LNCaP clone FGC (cell line): ENCODE measurements at regions not wholly inside any gene's neighbourhood (a gene's known extent, or its start where the extent isn't known, plus 50 kb on each side); places are given as distances from the start of the nearest gene placed in this dataset.

Experiments used
- DNase-seq: peaks from one replicate; pipeline ENCODE4 v3.0.0-alpha.2; 2011; ENCODE audit warnings: low read depth
- H3K4me3 ChIP-seq: 2 replicates; pipeline ENCODE4 v1.5.1; 2011; ENCODE audit warnings: mild to moderate bottlenecking, low read depth, low read length, control low read depth
- CTCF ChIP-seq: IDR thresholded peaks from 2 replicates; pipeline ENCODE4 v1.5.1; 2012; ENCODE audit warnings: mild to moderate bottlenecking; ENCODE audit not compliant: control insufficient read depth, insufficient read depth; ENCODE audit errors: extremely low read depth

- no peak overlapping the region for H3K4me3 ChIP-seq
- DNase-seq: no peak
- no peak for TF ChIP-seq CTCF
These were observed 85.7 kb upstream of the CDH13 start for GRCh38 chr16:82541103-82541502.

GRCh38 chr16:82535764-82536163 is 91.0 kb upstream of the CDH13 start:
- no peak overlapping the region for H3K4me3 ChIP-seq
- TF ChIP-seq CTCF: no peak
- DNase-seq: no peak

- DNase-seq: no peak
- TF ChIP-seq CTCF: no peak
- H3K4me3 ChIP-seq: no peak overlapping the region
These were observed 91.5 kb upstream of the CDH13 start for GRCh38 chr16:82535262-82535661.

GRCh38 chr16:82533189-82533588 is 93.6 kb upstream of the CDH13 start:
- DNase-seq: no peak
- TF ChIP-seq CTCF: no peak

GRCh38 chr16:82530883-82531282 is 95.9 kb upstream of the CDH13 start:
- no peak for TF ChIP-seq CTCF
- no peak for DNase-seq
- H3K4me3 ChIP-seq: no peak overlapping the region

More at GRCh38 chr16:82533189-82533588, 93.6 kb upstream of the CDH13 start:
- no peak overlapping the region for H3K4me3 ChIP-seq

- no peak for DNase-seq
- no peak overlapping the region for H3K4me3 ChIP-seq
- TF ChIP-seq CTCF: no peak
These were observed 99.7 kb upstream of the CDH13 start for GRCh38 chr16:82527101-82527500.

GRCh38 chr16:82524976-82525375 is 101.8 kb upstream of the CDH13 start:
- no peak for TF ChIP-seq CTCF
- no peak overlapping the region for H3K4me3 ChIP-seq
- peak; percentile 85 for DNase-seq
